Tibial nerve (tissue), 3 donors: ENCODE measurements at regions not wholly inside any gene's neighbourhood (a gene's known extent, or its start where the extent isn't known, plus 50 kb on each side); places are given as distances from the start of the nearest gene placed in this dataset.

Experiments used
- POLR2A ChIP-seq, 2 donors: fragments of 450-650 bp; IDR thresholded peaks; one replicate each; pipeline ENCODE4 v1.6.1; 2017; ENCODE audit warnings: antibody characterized with exemption in 2 of 2, mild to moderate bottlenecking in 2 of 2, moderate library complexity in 2 of 2
- TF ChIP-seq, protein P1 (sequence below), 5 experiments: fragments of 200-600 bp in 3 of 5; fragments of 450-650 bp in 2 of 5; sonication (generic) in 3 of 5; IDR thresholded peaks; one replicate each; pipeline ENCODE4 v1.5.1; 2016 to 2019; ENCODE audit warnings: antibody characterized with exemption in 5 of 5, mild to moderate bottlenecking in 3 of 5, moderate library complexity in 2 of 5

GRCh38 chr4:56231410-56231809 lies 155.9 kb downstream of the AASDH start:
- TF ChIP-seq, protein P1, sequence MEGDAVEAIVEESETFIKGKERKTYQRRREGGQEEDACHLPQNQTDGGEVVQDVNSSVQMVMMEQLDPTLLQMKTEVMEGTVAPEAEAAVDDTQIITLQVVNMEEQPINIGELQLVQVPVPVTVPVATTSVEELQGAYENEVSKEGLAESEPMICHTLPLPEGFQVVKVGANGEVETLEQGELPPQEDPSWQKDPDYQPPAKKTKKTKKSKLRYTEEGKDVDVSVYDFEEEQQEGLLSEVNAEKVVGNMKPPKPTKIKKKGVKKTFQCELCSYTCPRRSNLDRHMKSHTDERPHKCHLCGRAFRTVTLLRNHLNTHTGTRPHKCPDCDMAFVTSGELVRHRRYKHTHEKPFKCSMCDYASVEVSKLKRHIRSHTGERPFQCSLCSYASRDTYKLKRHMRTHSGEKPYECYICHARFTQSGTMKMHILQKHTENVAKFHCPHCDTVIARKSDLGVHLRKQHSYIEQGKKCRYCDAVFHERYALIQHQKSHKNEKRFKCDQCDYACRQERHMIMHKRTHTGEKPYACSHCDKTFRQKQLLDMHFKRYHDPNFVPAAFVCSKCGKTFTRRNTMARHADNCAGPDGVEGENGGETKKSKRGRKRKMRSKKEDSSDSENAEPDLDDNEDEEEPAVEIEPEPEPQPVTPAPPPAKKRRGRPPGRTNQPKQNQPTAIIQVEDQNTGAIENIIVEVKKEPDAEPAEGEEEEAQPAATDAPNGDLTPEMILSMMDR (IDR thresholded peaks at IDR 0.05), result no peak
- TF ChIP-seq POLR2A (IDR thresholded peaks at IDR 0.05), result no peak
